Loucy (cell line): ENCODE measurements at regions not wholly inside any gene's neighbourhood (a gene's known extent, or its start where the extent isn't known, plus 50 kb on each side); places are given as distances from the start of the nearest gene placed in this dataset.

ENCODE experiments used
- EZH2phosphoT487 ChIP-seq: fragments of 200-600 bp; IDR thresholded peaks from 2 replicates; pipeline ENCODE4 v1.6.1; 2018; ENCODE audit warnings: antibody characterized with exemption, mild to moderate bottlenecking, moderate library complexity, borderline replicate concordance
- TF ChIP-seq, protein P1 (sequence below): fragments of 200-600 bp; sonication (generic); conservative IDR thresholded peaks from 2 replicates; pipeline ENCODE4 v1.5.1; 2014; ENCODE audit warnings: mild to moderate bottlenecking, antibody characterized with exemption, low read length

DNA sequence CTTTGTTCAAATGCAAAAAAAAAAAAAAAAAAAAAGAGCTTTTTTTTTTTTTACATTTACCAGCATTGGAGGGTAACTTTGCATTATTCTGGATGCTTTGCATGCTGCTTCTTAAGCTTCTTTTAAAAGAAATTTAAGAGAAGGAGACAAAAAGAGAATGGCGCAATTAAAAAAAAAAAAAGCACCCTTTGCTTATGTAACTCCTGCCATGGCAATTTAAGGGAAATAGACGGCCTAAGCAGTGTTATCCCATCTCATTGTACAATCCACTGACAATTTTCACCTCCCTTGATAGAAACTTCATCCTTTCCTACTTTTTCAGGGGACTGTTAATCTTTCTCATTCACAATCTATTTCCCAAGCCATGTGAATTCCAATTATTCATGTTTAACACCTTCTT is 129.8 kb downstream of the KCTD12 start:
- TF ChIP-seq, protein P1, sequence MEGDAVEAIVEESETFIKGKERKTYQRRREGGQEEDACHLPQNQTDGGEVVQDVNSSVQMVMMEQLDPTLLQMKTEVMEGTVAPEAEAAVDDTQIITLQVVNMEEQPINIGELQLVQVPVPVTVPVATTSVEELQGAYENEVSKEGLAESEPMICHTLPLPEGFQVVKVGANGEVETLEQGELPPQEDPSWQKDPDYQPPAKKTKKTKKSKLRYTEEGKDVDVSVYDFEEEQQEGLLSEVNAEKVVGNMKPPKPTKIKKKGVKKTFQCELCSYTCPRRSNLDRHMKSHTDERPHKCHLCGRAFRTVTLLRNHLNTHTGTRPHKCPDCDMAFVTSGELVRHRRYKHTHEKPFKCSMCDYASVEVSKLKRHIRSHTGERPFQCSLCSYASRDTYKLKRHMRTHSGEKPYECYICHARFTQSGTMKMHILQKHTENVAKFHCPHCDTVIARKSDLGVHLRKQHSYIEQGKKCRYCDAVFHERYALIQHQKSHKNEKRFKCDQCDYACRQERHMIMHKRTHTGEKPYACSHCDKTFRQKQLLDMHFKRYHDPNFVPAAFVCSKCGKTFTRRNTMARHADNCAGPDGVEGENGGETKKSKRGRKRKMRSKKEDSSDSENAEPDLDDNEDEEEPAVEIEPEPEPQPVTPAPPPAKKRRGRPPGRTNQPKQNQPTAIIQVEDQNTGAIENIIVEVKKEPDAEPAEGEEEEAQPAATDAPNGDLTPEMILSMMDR, result no peak
- TF ChIP-seq EZH2phosphoT487, result no peak
